EL (cell line): ENCODE measurements at regions not wholly inside any gene's neighbourhood (a gene's known extent, or its start where the extent isn't known, plus 50 kb on each side); places are given as distances from the start of the nearest gene placed in this dataset.
"Not testable (repeated sequence)": the region's sequence is repeated elsewhere in the genome, so short reads cannot be mapped to it uniquely, and the experiment has no call there.

ENCODE experiments used
- DNase-seq: peaks from one replicate; pipeline ENCODE4 v3.0.0-alpha.2; 2016

DNA sequence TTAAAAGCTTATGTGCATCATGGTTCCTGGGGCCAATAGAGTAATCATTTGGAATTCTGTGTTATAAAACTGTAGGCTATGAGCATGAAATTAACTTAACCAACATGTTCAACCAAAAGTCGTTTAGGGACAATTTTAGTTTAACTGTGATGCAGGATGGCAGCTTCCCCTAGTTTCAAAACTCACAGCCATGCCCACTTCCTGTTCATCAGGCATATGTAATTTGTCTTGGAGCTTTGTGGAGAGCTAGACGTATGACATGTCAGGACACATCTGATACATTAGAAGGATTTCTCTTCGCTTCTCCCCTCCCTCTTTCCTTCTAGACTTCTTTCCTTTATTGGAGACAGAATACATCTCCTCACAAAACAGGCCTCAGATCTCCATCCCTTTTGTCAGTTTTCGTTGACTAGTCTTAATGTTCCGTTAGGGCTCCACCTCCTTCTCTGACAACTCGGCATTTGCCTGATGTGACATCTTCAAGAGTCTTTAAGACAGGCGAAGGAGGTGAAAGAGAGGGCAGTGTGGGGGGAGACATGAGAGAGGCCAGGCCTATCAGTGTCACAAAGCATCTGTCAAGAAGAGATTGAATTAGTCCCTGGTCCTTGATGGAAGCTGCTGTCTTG, 176.0 kb downstream of the MSX2 start:
- DNase-seq: no peak

DNA sequence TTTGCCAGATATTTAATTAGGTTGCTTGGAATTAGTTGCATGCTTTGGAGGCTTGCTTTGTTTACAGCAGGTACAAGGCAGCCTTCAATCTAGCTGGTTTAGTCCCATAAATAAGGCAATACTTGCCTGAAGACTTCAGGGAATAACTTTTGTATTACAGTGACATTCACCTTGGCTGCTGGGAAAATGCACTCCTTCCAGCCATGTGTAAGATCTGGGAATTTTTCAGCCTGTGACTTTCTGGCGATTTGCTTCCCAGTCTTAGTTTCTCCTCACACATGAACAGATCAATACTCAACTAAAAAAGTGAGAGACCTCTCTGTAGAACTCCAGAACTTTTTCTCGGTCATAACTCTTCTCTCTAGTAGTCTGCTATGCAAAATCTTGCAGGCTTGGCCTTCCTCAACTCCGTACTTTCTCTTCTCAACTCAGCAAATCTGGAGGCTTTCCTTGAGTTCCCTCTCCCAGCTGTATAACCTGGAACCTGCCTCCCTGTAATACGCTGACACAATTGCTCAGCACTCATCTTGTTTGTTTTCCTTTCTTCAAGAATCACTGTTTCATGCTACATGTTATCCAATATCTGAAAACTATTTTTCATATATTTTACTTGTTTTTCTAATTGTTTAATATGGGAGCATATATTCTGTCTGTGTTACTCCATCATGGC, 173.0 kb downstream of the MSX2 start:
- DNase-seq: no peak

DNA sequence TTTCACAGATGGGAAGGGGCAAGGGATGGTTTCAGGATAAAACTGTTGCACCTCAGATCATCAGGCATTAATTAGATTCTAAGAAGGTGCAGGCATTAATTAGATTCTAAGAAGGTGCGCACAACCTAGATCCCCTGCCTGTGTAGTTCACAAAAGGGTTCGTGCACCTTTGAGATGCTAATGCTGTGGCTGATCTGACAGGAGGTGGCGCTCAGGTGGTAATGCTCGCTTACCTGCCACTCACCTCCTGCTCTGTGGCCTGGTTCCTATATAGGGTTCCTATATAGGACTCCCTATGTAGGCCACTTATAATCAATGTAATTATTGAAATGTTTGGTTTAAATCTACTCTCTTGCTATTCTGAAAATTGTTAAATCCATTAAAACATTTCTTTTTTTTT, 171.0 kb downstream of the MSX2 start:
- no peak for DNase-seq

DNA sequence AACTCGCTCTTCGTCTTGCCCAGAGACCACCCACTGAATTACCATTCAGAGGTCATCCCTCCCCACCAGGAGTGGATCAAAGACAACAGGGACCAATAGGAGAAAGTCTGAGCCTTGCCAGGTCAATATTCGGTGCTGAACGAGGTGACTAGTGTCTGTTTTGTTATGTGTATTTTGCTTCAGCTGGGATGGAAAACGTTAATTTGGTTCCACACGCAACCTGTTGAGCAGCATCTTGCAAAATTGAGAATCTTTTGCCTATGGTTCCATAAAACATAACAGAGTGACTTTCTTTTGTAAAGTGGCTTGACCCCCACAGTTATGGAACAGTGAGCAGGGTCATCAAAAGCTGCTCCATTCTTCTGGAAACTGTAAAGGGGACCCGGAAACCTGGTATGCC, 168.4 kb downstream of the MSX2 start:
- DNase-seq: no peak

DNA sequence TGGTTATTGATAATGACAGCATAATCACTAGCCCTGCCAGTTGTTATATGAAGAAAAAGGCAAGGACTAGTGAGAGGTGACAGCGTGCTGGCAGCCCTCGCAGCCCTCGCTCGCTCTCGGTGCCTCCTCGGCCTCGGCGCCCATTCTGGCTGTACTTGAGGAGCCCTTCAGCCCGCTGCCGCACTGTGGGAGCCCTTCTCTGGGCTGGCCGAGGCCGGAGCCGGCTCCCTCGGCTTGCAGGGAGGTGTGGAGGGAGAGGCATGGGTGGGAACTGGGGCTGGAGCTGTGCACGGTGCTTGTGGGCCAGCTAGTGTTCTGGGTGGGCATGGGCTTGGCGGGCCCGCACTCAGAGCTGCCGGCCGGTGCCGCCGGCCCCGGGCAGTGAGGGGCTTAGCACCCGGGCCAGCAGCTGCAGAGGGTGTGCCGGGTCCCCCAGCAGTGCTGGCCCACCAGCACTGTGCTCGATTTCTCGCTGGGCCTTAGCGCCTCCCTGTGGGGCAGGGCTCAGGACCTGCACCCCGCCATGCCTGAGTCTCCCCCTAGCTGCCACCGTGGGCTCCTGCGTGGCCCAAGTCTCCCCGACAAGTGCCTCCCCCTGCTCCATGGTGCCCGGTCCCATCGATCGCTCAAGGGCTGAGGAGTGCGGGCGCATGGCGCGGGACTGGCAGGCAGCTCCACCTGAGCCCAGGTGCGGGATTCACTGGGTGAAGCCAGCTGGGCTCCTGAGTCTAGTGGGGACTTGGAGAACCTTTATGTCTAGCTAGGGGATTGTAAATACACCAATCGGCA, 156.2 kb downstream of the MSX2 start:
- DNase-seq: not testable (repeated sequence)

DNA sequence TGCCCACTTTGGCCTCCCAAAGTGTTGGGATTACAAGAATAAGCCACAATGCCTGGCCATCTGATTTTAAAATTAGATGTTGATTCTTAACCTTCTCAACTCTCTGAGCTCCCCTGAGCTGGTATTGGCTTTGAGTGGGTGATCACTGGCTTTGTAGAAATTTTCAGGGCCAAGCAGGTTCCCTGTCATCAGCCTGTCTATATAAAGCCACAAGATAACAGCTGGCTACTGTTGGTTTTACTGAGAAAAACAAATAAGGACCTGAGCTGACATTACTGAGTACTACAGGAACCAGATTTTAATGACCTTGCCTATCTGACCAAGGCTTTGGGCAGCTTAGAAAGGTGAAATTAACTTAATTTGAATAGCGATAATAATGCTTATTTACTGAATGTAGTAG, 153.6 kb downstream of the MSX2 start:
- DNase-seq: no peak

DNA sequence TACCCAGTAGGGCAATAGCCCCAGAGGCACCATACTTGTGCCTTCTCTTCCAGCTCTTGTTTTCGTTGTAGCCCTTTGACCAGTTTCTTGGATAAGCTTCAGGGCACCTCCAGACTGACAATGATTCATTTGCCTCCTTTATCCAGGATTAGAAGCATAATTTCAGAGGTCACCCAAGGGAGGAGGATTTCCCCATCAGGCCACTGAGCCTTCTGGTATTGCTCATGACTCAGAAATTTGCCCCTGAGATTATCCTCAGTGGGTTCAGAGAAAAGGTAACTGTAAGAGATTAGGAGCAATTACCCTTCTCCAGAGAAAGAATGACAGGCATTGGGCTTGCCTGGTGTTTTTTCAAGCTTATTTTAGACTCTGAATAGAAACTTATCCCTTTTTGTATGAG, 147.9 kb downstream of the MSX2 start:
- DNase-seq: peak; percentile 3

DNA sequence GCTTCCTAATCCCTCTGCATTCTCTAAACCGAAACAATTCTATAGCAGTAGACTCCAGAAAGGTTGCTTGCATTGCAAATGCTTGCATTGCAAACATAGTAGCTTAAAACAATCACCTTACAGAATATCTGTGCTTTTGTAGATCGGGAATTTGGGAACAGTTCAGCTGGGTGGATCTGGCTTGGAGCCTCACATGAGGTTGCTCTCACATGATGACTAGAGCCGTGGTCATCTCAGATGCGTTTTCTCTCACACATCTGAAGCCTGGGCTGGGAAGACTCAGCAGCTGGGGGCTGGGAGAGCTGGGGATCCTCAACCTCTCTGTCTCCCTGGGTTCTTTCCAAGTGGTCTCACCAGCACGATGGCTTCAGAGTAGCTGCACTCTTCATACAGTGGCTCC, 127.8 kb downstream of the MSX2 start:
- DNase-seq: no peak

DNA sequence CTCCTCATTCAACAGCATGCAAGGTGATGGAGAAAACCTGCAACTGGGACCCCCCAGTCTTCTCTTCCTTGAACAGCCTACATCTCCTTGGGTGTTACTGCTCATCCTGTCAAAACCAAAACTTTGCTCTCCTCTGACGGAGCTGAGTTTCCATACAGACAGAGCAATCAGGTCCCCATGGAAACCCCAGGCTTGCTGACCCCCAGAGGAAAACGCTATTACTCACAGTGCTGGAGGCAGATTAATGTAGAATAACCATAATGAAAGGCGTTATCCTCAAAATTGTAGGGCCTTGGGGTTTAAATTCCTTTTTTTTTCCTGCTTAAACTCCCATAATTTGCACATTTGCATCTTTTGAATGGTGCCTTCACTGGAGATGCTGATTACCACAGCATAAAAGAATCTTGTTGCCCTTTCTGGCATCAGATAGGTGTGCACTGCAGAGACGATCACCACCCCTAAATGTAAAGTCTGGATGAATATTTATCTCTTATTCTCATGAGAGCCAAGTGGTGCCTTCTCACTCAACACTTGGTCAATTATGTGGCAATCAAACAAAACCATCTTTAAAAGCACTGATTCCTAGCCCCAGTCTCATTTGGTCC, 126.3 kb downstream of the MSX2 start:
- DNase-seq: no peak

DNA sequence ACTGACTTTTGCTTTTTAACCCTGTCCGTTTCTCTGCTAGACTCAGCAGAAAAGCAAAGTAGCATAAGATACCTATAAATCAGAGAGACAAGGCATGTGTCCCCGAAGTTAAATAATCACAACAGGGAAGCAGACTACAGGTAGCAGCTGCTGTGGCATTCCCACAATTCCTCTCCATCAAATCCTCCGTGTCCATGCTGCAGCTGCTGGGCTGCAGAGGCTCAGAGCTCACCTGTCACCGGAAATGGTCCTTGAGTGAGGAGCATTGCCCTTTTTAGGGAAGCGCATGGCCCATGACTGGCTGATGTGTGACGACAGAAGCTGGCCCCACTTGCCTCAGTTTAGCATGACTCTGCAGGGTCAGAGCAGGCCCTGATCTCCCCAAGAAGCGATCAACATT, 125.0 kb downstream of the MSX2 start:
- DNase-seq: no peak

DNA sequence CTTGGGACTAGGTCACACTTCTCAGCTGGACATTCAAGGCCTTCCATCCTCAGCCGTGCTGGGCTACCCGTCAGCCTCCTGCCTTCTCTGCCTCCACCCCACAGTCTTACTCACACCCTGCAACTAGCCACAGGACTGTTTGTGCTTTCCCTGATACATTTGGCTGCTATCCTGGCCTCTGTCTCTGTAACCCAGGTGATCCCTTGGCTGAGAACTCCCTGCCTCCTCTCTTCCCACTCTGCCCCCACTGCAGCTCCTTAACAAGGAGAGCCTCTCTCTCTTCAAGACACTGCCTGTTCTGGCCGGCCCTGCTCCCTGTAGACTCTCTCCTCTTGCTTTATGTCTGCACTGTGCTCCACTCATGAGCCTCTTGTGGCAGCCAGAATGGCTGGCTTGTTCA, 120.6 kb downstream of the MSX2 start:
- no peak for DNase-seq

DNA sequence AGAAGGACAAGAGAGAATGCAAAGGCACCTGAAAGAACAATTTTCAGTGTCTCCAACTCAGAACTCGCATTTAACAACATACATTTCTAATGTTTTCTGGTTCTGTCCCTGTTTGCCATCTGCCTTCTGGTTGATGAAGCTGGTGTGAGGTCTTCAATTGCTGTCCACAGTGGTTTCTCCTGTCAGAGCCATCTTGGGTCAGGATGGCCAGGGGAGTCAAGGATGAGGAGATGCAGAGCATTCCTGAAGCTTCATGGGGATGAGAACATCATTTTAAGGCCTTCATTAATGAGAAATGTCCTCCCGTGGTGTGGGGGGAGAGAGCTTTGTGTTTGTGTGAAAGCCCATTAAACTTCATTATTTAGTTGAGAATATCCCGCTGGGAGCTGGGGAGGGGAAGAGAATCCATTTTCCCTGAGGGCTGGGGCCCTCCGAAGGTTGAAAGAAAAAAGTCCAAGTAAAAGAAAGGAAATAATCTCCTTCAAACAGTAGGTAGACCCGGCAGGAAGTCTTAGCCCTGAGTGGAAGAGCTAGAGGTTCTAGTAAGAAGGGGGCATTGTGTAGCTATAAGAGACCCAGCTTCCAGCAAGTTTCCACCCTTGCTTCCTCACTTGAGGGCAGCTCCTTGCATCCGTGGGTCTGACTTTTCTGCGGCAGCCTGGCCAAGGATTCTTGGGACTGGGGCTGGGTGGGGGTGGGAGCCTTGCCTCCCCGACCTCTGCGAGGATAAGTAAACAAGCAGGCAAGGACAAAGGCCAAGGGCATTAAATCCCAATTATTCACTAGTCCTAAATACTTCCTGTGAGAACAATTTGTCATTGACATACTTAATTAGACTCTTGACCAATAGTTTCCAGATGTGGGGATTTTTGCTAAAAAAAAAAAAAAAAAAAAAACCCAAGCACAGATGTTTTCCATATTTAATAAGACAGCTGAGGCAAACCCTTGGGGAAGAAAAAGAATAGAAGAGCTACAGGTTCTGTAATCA, 119.2 kb downstream of the MSX2 start:
- no peak for DNase-seq

DNA sequence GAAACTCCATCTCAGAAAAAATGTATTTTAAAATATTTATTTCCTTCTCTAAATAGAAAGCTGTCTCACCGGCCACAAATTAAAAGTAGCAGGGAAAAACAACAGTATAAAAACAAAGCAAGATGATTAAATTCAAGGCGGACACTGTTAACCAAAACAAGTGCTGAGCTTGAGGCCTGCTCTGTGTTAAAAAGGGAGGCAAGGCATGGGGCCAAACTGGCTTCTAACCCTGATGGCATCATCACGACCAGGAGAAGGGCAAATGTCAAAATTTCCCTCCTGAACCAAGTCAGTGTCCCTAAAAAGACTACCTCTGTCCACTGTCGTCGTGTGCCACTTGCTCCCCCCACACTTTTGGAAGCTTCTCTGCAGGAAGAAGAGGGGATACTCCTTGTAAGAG, 116.1 kb downstream of the MSX2 start:
- DNase-seq: no peak

DNA sequence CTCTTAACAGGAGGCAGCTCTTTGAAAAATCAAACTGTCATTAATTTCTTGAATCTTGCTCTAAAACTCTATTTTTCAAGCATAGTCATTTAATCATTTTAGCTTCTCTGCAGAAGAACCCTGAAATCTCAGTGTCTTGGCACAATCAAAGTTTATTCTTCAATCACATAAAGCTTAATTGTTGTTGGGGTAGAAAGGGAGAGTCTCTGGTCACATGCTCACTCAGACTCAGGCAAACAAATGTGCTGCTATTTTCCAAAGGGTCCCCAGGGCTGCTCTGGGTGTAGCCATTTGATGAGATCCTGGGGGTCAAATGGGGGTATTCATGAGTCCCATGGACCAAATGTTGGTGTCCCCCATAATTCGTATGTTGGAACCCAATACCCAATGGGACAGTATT, 114.8 kb downstream of the MSX2 start:
- no peak for DNase-seq

DNA sequence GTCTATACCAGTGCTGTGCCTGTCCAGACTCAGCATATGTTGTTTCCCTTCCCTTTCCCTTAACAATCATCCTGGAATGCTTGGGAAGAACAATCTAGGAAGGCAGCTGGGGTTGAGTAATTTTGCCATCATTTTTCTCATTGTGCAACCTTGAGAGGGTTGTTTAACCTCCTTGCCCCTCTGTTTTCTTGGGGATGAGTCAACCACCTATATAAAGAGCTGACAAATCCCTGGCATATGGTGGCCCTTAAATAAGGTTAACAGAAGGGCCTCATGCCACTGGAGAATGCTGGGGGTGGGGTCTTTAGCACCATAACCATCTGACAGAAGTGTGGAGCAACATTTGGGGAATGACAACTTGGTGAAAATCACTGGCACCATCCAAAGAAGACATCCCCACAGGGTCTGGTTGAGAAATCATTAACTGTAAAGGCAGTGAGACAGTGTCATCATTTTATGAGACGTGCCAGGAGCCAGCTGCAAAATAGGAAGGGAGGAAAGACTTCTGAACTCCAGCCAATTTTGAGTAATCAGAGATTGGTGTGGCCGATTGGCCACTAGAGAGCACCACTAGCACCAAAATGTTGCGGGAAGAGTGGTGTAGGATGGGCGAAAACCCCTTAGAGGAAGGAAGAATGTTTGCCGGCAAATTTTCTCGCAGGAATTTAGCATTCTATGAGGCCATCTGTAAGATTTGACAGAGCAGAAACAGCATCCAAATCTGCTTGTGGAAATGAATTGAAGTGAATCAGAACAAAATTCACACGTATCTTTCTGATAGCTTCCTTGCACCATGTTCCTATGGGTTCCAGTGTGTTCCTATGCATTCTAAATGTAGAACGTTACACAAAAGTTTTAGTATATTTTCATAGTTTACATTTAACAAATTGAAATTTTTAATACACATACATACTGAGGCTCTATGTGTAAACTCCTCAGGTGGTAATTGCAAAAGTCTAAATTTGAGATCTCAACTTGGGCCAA, 113.8 kb downstream of the MSX2 start:
- DNase-seq: peak; percentile 89

DNA sequence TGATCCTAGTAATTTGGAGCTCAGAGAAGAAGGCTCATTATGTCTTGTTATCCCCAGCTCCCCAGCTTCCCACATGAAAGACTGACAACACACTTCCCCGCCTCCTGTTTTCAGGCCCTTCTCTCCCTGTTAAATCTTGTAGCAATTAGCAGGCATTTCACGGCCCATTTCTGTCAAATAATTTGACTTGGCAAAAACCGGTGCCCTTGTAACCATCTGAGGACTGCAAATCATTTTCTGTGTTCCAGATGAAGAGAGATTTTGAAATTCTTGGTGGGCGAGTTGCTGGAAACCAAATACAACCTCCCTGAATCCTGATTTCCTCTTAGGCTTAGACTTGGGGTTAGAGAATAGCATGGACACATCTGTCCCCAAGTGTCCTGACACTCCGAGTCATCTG, 109.7 kb downstream of the MSX2 start:
- DNase-seq: peak; percentile 16

DNA sequence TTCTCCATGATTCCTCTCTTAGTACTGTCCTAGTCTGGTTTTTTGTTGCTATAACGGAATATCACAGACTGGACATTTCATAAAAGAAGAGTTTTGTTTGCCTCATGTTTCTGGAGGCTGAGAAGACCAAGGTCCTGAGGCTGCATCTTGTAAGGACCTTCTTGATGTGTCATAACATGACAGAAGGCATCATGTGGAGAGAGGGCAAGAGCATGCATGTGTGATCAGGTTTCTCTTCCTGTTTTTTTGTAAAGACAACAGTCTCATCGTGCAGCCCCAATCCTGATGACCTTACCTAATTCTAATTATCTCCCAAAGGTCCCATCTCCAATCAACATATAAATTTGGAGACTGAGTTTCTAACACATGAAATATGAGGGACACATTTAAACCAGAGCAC, 108.4 kb downstream of the MSX2 start:
- no peak for DNase-seq

DNA sequence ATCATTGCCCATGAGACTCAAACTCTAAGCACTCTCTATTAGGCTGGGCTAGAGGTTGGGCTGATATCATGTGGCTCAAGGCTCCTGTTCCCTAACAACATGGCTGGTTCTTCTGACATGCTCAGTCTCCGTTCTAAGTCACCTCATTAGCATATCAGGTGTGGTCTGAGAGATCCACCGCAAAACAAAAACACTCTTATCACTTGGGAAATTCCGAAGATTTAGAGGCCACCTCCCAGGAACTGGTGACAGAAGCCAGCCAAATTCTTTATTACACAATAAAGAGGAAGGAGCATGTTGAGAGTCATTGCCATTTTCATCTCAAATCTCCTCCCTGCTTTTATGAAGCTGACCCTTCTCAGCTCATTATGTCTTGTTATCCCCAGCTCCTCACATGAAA, 107.6 kb downstream of the MSX2 start:
- DNase-seq: no peak

DNA sequence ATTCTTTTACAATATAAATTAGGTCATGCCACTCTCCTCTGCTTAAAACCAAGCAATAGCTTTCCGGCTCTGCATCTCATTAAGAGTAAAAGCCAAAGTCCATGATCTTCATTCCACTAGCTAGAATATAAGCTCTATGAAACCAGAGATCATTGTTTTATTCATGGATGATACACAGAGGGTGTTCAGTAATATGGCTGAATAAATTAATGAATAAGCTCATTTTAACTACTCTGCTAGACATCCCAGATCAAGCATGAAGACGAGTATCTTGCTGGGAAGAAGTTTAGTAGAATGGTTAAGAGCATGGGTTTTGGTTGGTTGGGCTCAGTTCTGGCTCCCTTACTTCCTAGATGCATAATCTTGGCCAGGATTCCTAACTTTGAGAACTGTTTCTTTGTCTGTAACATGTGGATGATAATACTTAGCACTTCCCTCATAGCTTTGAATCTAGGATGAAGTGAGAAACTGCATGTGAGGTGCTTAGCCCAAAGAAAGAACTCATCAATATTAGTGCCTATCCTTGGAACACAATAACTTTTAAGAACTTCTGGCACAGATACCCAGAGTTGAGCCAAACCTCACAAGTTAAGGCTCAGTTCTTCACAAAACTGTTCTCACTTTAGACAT, 106.8 kb downstream of the MSX2 start:
- DNase-seq: no peak

DNA sequence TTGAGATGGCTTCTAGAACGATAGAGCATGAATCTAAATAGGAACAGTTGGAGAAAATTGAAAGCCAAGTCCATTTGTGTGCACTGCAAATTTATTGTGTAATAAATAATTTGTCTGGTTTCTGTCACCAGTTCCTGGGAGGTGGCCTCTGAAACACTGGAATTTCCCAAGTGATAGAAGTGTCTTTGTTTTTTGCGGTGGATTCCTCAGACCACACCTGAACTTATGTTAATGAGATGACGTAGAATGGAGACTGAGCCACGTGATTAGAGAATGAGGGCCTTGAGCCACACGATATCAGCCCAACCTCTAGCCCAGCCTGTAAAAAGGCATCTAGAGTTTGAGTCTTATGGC, 105.1 kb downstream of the MSX2 start:
- DNase-seq: no peak
